HL-60 (cell line): ENCODE measurements at regions not wholly inside any gene's neighbourhood (a gene's known extent, or its start where the extent isn't known, plus 50 kb on each side); places are given as distances from the start of the nearest gene placed in this dataset.

ENCODE experiments used
- DNase-seq, 2 experiments: peaks; one replicate each; pipeline ENCODE4 v3.0.0-alpha.2; 2010 to 2020; ENCODE audit warnings: low read depth in 1 of 2, low spot score in 1 of 2
- H3K27ac ChIP-seq: fragments of 250-450 bp; sonication (Bioruptor Pico); replicated peaks from 2 replicates; pipeline ENCODE4 v1.5.1; 2020; ENCODE audit warnings: mild to moderate bottlenecking, moderate library complexity
- H3K27me3 ChIP-seq: fragments of 250-450 bp; sonication (Bioruptor Pico); 2 replicates; pipeline ENCODE4 v1.5.1; 2021; ENCODE audit warnings: mild to moderate bottlenecking, moderate library complexity; ENCODE audit not compliant: insufficient read depth, poor library complexity, severe bottlenecking
- H3K4me3 ChIP-seq: replicated peaks from 2 replicates; pipeline ENCODE4 v1.5.1; 2011; ENCODE audit warnings: mild to moderate bottlenecking, control low read depth, low read length; ENCODE audit not compliant: insufficient read depth
- CTCF ChIP-seq: IDR thresholded peaks from one replicate; pipeline ENCODE4 v1.5.1; 2011; ENCODE audit warnings: low read length, control low read depth, inconsistent platforms; ENCODE audit not compliant: insufficient read depth
- GABPA ChIP-seq: IDR thresholded peaks from 2 replicates; pipeline ENCODE4 v1.6.1; 2012; ENCODE audit warnings: low read depth
- POLR2AphosphoS5 ChIP-seq: IDR thresholded peaks from 2 replicates; pipeline ENCODE4 v1.6.1; 2012; ENCODE audit warnings: low read depth
- REST ChIP-seq: IDR thresholded peaks from 2 replicates; pipeline ENCODE4 v1.6.1; 2012; ENCODE audit warnings: low read depth; ENCODE audit not compliant: insufficient replicate concordance
- SPI1 ChIP-seq: IDR thresholded peaks from 2 replicates; pipeline ENCODE4 v1.6.1; 2012; ENCODE audit warnings: low read depth, mild to moderate bottlenecking, borderline replicate concordance

GRCh38 chr16:7221157-7221556 lies 111.5 kb upstream of the RBFOX1 start:
- no peak for DNase-seq
- no peaks in the 10 kb centered on the region for H3K27me3 ChIP-seq
- H3K4me3 ChIP-seq: no peak overlapping the region
- TF ChIP-seq REST (no peak), SPI1 (no peak), POLR2AphosphoS5 (no peak), GABPA (no peak), CTCF (no peak)
- no peak overlapping the region for H3K27ac ChIP-seq

GRCh38 chr16:7218936-7219335 lies 113.7 kb upstream of the RBFOX1 start:
- TF ChIP-seq REST (no peak), POLR2AphosphoS5 (no peak), SPI1 (no peak), GABPA (no peak), CTCF (no peak)
- no peak for DNase-seq
- H3K27ac ChIP-seq: no peak overlapping the region
- no peaks in the 10 kb centered on the region for H3K27me3 ChIP-seq
- no peak overlapping the region for H3K4me3 ChIP-seq

- Histone ChIP-seq H3K4me3 (no peak overlapping the region), H3K27me3 (no peaks in the 10 kb centered on the region), H3K27ac (no peak overlapping the region)
- TF ChIP-seq CTCF (no peak), GABPA (no peak), REST (no peak), POLR2AphosphoS5 (no peak), SPI1 (no peak)
- no peak for DNase-seq
Observed at GRCh38 chr16:7217797-7218196, 114.8 kb upstream of the RBFOX1 start.
